Naive thymus-derived CD4-positive, alpha-beta T cell (primary cell): ENCODE measurements at regions not wholly inside any gene's neighbourhood (a gene's known extent, or its start where the extent isn't known, plus 50 kb on each side); places are given as distances from the start of the nearest gene placed in this dataset.

ENCODE experiments used
- ATAC-seq: fragments of 150-1000 bp; cut with Tn5 transposase; 2 replicates; pipeline ENCODE4 v1.10.0; 2021; ENCODE audit warnings: mild to moderate bottlenecking, moderate library complexity
- CTCF ChIA-PET: fragments of 350-600 bp; sonication (Branson Sonifier 250); formaldehyde crosslinking; loops from one replicate; lab custom pipeline; 2021; ENCODE audit warnings: antibody characterized with exemption; lab: Charles Lee
- POLR2A ChIA-PET: fragments of 350-600 bp; sonication (Branson Sonifier 250); formaldehyde crosslinking; loops from one replicate; lab custom pipeline; 2021; ENCODE audit warnings: antibody characterized with exemption, inconsistent platforms; lab: Charles Lee
- DNase-seq, 9 donors: peaks; one replicate each; pipeline versions ENCODE4 v3.0.0 to v3.0.0-alpha.2; 2020 to 2022; ENCODE audit warnings: mixed read lengths in 1 of 9
- H3K27ac ChIP-seq: one replicate; pipeline ENCODE4 v1.7.0; 2013; ENCODE audit warnings: mild to moderate bottlenecking, low read depth, low read length, moderate library complexity
- H3K27me3 ChIP-seq, 2 donors: one replicate each; pipeline ENCODE4 v1.7.0; 2013; ENCODE audit warnings: low read length in 2 of 2, mild to moderate bottlenecking in 2 of 2, moderate library complexity in 2 of 2; ENCODE audit not compliant: control insufficient read depth in 2 of 2, insufficient read depth in 2 of 2
- H3K36me3 ChIP-seq, 3 experiments: 1 replicate in 2 of 3; 2 replicates in 1 of 3; pipeline ENCODE4 v1.7.0; 2013; ENCODE audit warnings: low read length in 3 of 3, mild to moderate bottlenecking in 3 of 3, moderate library complexity in 1 of 3; ENCODE audit not compliant: insufficient read depth in 3 of 3, control insufficient read depth in 2 of 3
- H3K4me1 ChIP-seq, 2 donors: one replicate each; pipeline ENCODE4 v1.7.0; 2013; ENCODE audit warnings: low read length in 2 of 2, mild to moderate bottlenecking in 2 of 2, moderate library complexity in 1 of 2; ENCODE audit not compliant: control insufficient read depth in 2 of 2, insufficient read depth in 2 of 2
- H3K4me3 ChIP-seq: 2 replicates; pipeline ENCODE4 v1.7.0; 2013; ENCODE audit warnings: mild to moderate bottlenecking, low read length
- H3K9me3 ChIP-seq, 3 experiments: 1 replicate in 2 of 3; 2 replicates in 1 of 3; pipeline ENCODE4 v1.7.0; 2013; ENCODE audit warnings: low read length in 3 of 3; ENCODE audit not compliant: control insufficient read depth in 2 of 3
- H3K27ac Mint-ChIP-seq, 9 donors: one replicate each; pipeline ENCODE4 v1.8.0; 2020 to 2022; ENCODE audit warnings: mixed read lengths in 9 of 9, mild to moderate bottlenecking in 8 of 9, moderate library complexity in 5 of 9, inconsistent platforms in 2 of 9
- H3K27me3 Mint-ChIP-seq, 5 donors: one replicate each; pipeline ENCODE4 v1.8.0; 2021 to 2022; ENCODE audit warnings: mixed read lengths in 5 of 5, mild to moderate bottlenecking in 1 of 5
- H3K36me3 Mint-ChIP-seq, 5 donors: one replicate each; pipeline ENCODE4 v1.8.0; 2020 to 2022; ENCODE audit warnings: mixed read lengths in 5 of 5, mild to moderate bottlenecking in 3 of 5, inconsistent platforms in 1 of 5
- H3K4me1 Mint-ChIP-seq, 7 donors: one replicate each; pipeline ENCODE4 v1.8.0; 2020 to 2022; ENCODE audit warnings: mixed read lengths in 7 of 7, mild to moderate bottlenecking in 3 of 7, inconsistent platforms in 1 of 7
- H3K4me3 Mint-ChIP-seq, 10 donors: one replicate each; pipeline ENCODE4 v1.8.0; 2020 to 2022; ENCODE audit warnings: mild to moderate bottlenecking in 10 of 10, mixed read lengths in 10 of 10, moderate library complexity in 6 of 10, inconsistent platforms in 2 of 10
- H3K9me3 Mint-ChIP-seq, 11 donors: one replicate each; pipeline ENCODE4 v1.8.0; 2020 to 2022; ENCODE audit warnings: mixed read lengths in 11 of 11, mild to moderate bottlenecking in 4 of 11, inconsistent platforms in 1 of 11, moderate library complexity in 1 of 11
- intact Hi-C, 2 donors: fragments of 100-400 bp; cut with micrococcal nuclease; formaldehyde crosslinking; loops; one replicate each; pipeline ENCODE4 v1.15.1; 2023

DNA sequence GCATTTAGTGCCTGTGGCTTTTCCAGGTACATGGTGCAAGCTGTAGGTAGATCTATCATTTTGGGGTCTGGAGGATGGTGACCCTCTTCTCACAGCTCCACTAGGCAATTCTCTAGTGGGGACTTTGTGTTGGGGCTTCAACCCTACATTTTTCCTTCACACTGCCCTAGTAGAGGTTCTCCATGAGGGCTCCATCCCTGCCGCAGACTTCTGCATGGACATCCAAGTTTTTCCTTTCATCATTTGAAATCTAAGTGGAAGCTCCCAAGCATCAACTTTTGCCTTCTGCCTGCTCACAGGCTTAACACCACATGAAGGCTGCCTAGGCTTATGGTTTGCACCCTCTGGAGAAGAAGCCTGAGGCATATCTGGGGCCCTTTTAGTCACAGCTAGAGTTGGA, 492.7 kb downstream of the PIK3C3 start:
- H3K4me1 ChIP-seq, result no peaks in the 10 kb centered on the region
- no peak overlapping the region for H3K4me3 ChIP-seq
- H3K27me3 Mint-ChIP-seq, result peaks cover 0 to 5% (median 0%) of the 10 kb centered on the region in 5 donors
- no peaks in the 10 kb centered on the region for H3K4me1 Mint-ChIP-seq
- ChIA-PET CTCF (no interaction called here), POLR2A (no interaction called here)
- DNase-seq, result no peak
- no peaks in the 10 kb centered on the region for H3K36me3 ChIP-seq
- H3K9me3 Mint-ChIP-seq, result peaks cover 10 to 39% (median 22%) of the 10 kb centered on the region in 11 donors
- H3K9me3 ChIP-seq, result peaks cover 0 to 9% (median 3%) of the 10 kb centered on the region in 3 experiments
- H3K27ac Mint-ChIP-seq, result no peak overlapping the region
- H3K27ac ChIP-seq, result no peak overlapping the region
- intact Hi-C loops, result no loop called here
- no peak for ATAC-seq
- H3K27me3 ChIP-seq, result no peaks in the 10 kb centered on the region
- H3K36me3 Mint-ChIP-seq, result peaks cover 0 to 8% (median 0%) of the 10 kb centered on the region in 5 donors
- H3K4me3 Mint-ChIP-seq, result no peak overlapping the region

DNA sequence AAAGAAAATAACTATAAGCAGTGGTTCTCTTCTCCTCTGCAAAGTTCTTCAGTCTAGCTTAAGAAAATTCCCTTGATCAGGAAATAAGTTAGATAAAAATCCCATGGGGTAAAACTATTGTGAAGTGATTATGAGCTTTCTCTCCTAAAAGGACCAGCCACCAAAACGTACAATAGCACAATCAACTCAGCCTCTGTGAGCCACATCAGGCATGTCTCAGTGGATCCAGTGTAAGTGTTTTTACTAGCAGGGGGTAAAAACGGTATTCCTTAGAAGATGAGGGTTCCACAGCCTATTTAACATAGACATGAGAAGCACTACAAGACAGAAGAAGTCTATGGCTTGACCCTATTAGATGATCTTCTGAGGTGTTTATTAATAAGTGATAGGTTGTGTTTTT, 503.2 kb downstream of the PIK3C3 start:
- H3K27ac ChIP-seq, result no peak overlapping the region
- H3K4me3 ChIP-seq, result no peak overlapping the region
- Mint-ChIP-seq H3K27ac (no peak overlapping the region), H3K4me1 (no peaks in the 10 kb centered on the region), H3K4me3 (no peak overlapping the region), H3K36me3 (no peaks in the 10 kb centered on the region), H3K9me3 (peaks cover 0 to 12% (median 0%) of the 10 kb centered on the region in 11 donors), H3K27me3 (no peaks in the 10 kb centered on the region)
- ChIA-PET POLR2A (no interaction called here), CTCF (no interaction called here)
- H3K9me3 ChIP-seq, result no peaks in the 10 kb centered on the region
- intact Hi-C loops, result no loop called here
- no peaks in the 10 kb centered on the region for H3K27me3 ChIP-seq
- DNase-seq, result no peak
- ATAC-seq, result no peak
- no peaks in the 10 kb centered on the region for H3K4me1 ChIP-seq
- no peaks in the 10 kb centered on the region for H3K36me3 ChIP-seq

DNA sequence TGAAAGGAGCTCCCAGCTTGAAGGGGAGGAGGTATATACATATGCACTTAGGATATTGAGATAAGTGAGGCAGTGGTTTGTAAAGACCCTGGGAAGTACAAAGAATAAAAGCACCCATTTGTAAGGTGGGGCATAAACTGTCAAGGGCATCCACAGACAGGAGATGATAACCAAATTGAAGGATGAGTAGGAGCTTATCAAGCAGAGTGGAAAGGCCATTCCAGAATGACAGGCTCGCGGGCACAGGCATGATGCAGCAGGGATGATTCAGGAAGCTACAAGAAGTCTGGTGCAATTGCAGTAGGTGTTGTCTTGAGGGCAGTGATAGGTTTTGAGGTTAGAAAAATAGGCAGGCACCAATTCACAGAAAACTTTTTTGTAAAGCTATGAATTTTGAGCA, 504.8 kb downstream of the PIK3C3 start:
- Mint-ChIP-seq H3K4me3 (no peak overlapping the region), H3K4me1 (no peaks in the 10 kb centered on the region), H3K27ac (no peak overlapping the region), H3K36me3 (no peaks in the 10 kb centered on the region), H3K9me3 (peaks cover 0 to 6% (median 0%) of the 10 kb centered on the region in 11 donors), H3K27me3 (no peaks in the 10 kb centered on the region)
- ChIA-PET POLR2A (no interaction called here), CTCF (no interaction called here)
- DNase-seq, result no peak
- intact Hi-C loops, result no loop called here
- Histone ChIP-seq H3K4me3 (no peak overlapping the region), H3K27me3 (no peaks in the 10 kb centered on the region), H3K4me1 (no peaks in the 10 kb centered on the region), H3K9me3 (no peaks in the 10 kb centered on the region), H3K27ac (no peak overlapping the region), H3K36me3 (no peaks in the 10 kb centered on the region)
- ATAC-seq, result no peak

DNA sequence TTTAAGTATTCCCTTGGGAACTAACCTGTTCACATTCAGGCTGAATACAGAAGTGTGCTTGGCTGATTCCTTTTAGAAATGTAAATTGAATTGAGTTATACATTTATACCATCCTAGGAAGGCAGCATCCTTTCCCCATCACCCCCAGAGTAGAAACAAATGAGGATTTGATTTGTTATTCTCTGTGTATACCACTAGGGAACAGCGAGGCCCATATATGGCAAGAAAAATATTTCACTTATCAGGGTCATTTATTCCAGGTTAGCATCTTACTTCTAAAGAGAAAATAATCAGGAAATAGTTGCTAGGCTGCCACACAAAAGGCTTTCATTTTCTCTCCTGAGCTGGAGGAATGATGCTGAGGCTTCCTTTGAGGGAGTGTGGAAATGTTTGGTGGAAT, 516.9 kb downstream of the PIK3C3 start:
- no peaks in the 10 kb centered on the region for H3K4me1 ChIP-seq
- DNase-seq (no peak), ATAC-seq (no peak)
- POLR2A ChIA-PET, result no interaction called here
- Mint-ChIP-seq H3K27me3 (no peaks in the 10 kb centered on the region), H3K4me1 (no peaks in the 10 kb centered on the region), H3K4me3 (no peak overlapping the region), H3K27ac (no peak overlapping the region), H3K36me3 (no peaks in the 10 kb centered on the region), H3K9me3 (peaks cover 0 to 4% (median 0%) of the 10 kb centered on the region in 11 donors)
- intact Hi-C loops, result no loop called here
- H3K36me3 ChIP-seq, result no peaks in the 10 kb centered on the region
- no peak overlapping the region for H3K4me3 ChIP-seq
- H3K9me3 ChIP-seq, result no peaks in the 10 kb centered on the region
- no peaks in the 10 kb centered on the region for H3K27me3 ChIP-seq
- CTCF ChIA-PET, result no interaction called here
- H3K27ac ChIP-seq, result no peak overlapping the region

DNA sequence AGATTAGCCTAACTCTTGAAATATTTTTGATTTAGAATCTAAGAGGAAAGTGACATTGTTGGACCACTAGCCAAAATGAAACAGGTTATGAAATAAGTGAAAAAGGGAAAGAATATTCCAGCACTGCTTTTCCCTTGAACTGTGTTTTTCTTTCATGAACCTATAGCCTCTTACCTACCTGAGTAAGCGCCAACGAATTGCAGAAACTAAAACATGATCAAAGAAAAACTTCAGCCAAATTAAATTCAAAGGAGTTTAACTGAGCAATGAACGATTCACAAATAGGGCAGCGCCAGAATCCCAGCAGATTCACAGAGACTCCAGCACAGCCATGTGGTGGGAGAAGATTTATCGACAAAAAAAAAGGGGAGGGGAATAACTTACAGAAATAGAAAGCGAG, 518.6 kb downstream of the PIK3C3 start:
- Mint-ChIP-seq H3K36me3 (no peaks in the 10 kb centered on the region), H3K9me3 (peaks cover 0 to 7% (median 0%) of the 10 kb centered on the region in 11 donors), H3K27me3 (no peaks in the 10 kb centered on the region), H3K27ac (no peak overlapping the region), H3K4me3 (no peak overlapping the region), H3K4me1 (no peaks in the 10 kb centered on the region)
- H3K9me3 ChIP-seq, result no peaks in the 10 kb centered on the region
- no peaks in the 10 kb centered on the region for H3K36me3 ChIP-seq
- POLR2A ChIA-PET, result no interaction called here
- CTCF ChIA-PET, result no interaction called here
- no peaks in the 10 kb centered on the region for H3K4me1 ChIP-seq
- no peaks in the 10 kb centered on the region for H3K27me3 ChIP-seq
- no peak overlapping the region for H3K27ac ChIP-seq
- intact Hi-C loops, result no loop called here
- ATAC-seq (no peak), DNase-seq (no peak)
- H3K4me3 ChIP-seq, result no peak overlapping the region

DNA sequence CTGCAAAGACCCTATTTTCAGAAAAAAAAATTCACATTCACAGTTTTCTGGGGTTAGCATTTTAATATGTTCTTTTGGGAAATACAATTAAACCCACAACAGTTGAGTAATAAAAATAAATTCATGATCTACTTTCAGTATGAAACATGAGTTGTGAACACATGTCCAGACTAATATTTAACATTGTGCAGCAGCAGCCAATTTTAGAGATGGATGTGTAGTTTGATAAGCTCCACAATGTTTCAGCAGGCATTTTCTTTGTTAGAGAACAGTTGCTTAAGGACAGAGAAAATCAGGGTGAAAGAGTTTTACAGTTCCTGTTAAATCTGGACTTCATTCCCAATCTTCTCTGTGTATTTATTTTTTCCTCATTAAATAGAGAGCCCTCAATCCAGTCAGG, 519.5 kb downstream of the PIK3C3 start:
- H3K4me1 Mint-ChIP-seq, result no peaks in the 10 kb centered on the region
- H3K4me3 Mint-ChIP-seq, result no peak overlapping the region
- no peaks in the 10 kb centered on the region for H3K27me3 ChIP-seq
- ChIA-PET POLR2A (no interaction called here), CTCF (no interaction called here)
- no peaks in the 10 kb centered on the region for H3K36me3 Mint-ChIP-seq
- peaks cover 0 to 7% (median 0%) of the 10 kb centered on the region in 11 donors for H3K9me3 Mint-ChIP-seq
- H3K27me3 Mint-ChIP-seq, result no peaks in the 10 kb centered on the region
- no peaks in the 10 kb centered on the region for H3K9me3 ChIP-seq
- H3K4me3 ChIP-seq, result no peak overlapping the region
- DNase-seq (no peak), ATAC-seq (no peak)
- no peak overlapping the region for H3K27ac Mint-ChIP-seq
- no peak overlapping the region for H3K27ac ChIP-seq
- no peaks in the 10 kb centered on the region for H3K4me1 ChIP-seq
- intact Hi-C loops, result no loop called here
- H3K36me3 ChIP-seq, result no peaks in the 10 kb centered on the region

DNA sequence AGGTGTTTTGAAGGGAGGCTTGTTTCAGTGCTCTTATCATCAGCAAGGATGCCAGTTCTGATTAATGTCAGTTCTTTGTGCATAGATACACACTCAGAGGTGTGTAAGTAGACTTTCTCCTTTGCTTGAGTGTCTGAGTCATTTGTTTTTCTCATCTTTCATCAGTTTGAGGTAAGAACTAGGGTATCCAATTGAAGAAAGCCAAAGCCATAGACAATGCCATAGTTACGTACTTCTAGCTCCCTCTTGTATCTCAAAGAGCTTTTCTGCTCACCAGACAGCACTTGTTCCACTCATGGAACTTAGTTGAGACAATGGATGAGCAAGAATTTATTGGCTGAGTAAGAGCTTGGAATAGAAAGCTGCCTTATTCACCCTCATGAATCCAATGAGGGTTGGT, 520.1 kb downstream of the PIK3C3 start:
- ChIA-PET CTCF (no interaction called here), POLR2A (no interaction called here)
- Mint-ChIP-seq H3K4me3 (no peak overlapping the region), H3K27me3 (no peaks in the 10 kb centered on the region), H3K36me3 (no peaks in the 10 kb centered on the region), H3K9me3 (peaks cover 0 to 7% (median 0%) of the 10 kb centered on the region in 11 donors), H3K27ac (no peak overlapping the region), H3K4me1 (no peaks in the 10 kb centered on the region)
- no peak for DNase-seq
- Histone ChIP-seq H3K9me3 (no peaks in the 10 kb centered on the region), H3K36me3 (no peaks in the 10 kb centered on the region), H3K27ac (no peak overlapping the region), H3K4me3 (no peak overlapping the region), H3K27me3 (no peaks in the 10 kb centered on the region), H3K4me1 (no peaks in the 10 kb centered on the region)
- intact Hi-C loops, result no loop called here
- no peak for ATAC-seq
